ENCODE measurements at regions not wholly inside any gene's neighbourhood (a gene's known extent, or its start where the extent isn't known, plus 50 kb on each side); places are given as distances from the start of the nearest gene placed in this dataset.

DNA sequence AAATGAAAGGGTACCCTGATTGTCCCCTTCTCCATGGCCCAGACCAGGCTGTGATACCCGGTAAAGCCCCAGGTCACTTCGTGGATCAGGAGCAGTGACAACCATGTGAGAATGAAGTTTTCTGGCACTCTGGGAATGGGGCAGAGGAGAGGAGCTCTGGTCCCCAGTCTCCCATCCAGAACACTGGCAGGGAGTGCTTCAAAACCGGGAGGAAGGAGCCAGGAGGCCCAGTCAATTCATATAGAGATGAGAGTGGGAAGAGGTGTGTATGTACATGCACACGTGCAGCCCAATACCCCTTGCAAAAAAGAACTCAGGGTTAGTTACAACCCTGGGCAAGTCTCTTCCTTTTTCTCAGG lies 101.4 kb upstream of the TLE3 start:
- DNase-seq (ENCODE audit: extremely low spot score in 2 of 2), result no peak
- Histone ChIP-seq H3K9me3 (no peaks in the 10 kb centered on the region), H3K36me3 (no peaks in the 10 kb centered on the region), H3K4me1 (peaks cover 67% of the 10 kb centered on the region), H3K27me3 (no peaks in the 10 kb centered on the region), H3K4me3 (no peak overlapping the region), H3K27ac (no peak overlapping the region)
- TF ChIP-seq POLR2A (IDR thresholded peaks at IDR 0.05), result no peak
- TF ChIP-seq, protein P1, sequence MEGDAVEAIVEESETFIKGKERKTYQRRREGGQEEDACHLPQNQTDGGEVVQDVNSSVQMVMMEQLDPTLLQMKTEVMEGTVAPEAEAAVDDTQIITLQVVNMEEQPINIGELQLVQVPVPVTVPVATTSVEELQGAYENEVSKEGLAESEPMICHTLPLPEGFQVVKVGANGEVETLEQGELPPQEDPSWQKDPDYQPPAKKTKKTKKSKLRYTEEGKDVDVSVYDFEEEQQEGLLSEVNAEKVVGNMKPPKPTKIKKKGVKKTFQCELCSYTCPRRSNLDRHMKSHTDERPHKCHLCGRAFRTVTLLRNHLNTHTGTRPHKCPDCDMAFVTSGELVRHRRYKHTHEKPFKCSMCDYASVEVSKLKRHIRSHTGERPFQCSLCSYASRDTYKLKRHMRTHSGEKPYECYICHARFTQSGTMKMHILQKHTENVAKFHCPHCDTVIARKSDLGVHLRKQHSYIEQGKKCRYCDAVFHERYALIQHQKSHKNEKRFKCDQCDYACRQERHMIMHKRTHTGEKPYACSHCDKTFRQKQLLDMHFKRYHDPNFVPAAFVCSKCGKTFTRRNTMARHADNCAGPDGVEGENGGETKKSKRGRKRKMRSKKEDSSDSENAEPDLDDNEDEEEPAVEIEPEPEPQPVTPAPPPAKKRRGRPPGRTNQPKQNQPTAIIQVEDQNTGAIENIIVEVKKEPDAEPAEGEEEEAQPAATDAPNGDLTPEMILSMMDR (IDR thresholded peaks at IDR 0.05), result no peak
- TF ChIP-seq POLR2AphosphoS5 (IDR thresholded peaks at IDR 0.05; ENCODE audit: insufficient read depth in 1 of 2, low read depth in 1 of 2), result no peak
- intact Hi-C loops (cut with DNase I), result no loop called here

DNA sequence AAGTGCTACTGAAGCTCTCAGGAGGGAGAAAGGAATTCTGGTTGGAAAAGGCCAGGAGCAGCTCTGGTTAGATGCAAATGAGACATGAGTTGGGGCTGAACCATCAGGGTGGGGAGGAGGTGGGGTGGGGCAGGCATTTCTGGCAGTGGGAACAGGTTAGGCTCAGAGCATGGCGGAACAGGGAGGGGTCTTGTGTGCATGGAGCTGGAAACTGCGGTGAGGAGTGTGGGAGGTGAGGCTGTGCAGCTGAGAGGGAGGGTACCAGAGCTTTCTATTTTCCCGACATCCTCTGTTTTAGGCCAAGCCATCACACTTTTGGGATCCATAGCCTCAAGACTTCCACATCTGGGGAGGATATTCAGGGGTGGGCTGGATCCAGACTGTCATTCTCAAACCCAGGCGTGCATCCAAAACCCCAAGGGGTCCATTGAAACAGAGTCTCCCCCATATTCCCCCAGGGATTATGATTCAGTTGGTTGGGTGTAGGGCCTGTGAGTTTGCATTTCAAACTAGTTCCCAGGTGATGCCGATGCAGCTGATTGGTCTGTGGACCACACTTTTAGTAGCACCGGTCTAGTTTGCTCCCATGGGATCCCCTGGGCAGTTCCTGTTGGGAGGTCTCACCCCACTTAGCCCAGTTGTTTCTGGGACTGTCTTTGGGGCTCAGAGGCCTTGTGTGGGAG lies 100.9 kb upstream of the TLE3 start:
- Histone ChIP-seq H3K4me3 (no peak overlapping the region), H3K27ac (no peak overlapping the region), H3K36me3 (no peaks in the 10 kb centered on the region), H3K9me3 (no peaks in the 10 kb centered on the region), H3K4me1 (peaks cover 67% of the 10 kb centered on the region), H3K27me3 (no peaks in the 10 kb centered on the region)
- intact Hi-C loops (cut with DNase I), result no loop called here
- no peak for DNase-seq (ENCODE audit: extremely low spot score in 2 of 2)
- no peak for TF ChIP-seq POLR2AphosphoS5 (IDR thresholded peaks at IDR 0.05; ENCODE audit: insufficient read depth in 1 of 2, low read depth in 1 of 2)

DNA sequence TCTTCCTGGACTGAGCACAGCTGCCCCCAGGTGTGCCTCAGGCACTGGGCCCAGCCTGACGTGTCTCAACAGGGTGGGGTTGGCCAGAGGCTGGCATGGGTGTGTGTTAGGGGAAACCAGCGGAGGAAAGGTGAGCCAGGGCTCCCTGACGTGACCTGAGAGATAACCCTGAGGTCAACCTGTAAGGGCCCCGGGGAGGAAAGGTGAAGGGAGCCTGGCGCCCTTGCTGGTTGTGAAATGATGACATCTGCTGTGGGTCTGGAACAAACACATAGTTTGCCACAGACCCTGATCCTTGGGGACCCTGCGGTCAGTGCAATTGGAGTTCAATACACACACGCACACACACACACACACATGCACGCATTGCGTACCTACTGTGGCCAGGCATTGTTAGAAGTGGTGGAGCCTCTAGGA lies 100.2 kb upstream of the TLE3 start:
- no peak for DNase-seq (ENCODE audit: extremely low spot score in 2 of 2)
- intact Hi-C loops (cut with DNase I), result no loop called here
- TF ChIP-seq, protein P1 (IDR thresholded peaks at IDR 0.05), result no peak
- TF ChIP-seq POLR2A (IDR thresholded peaks at IDR 0.05) (no peak), POLR2AphosphoS5 (IDR thresholded peaks at IDR 0.05; ENCODE audit: insufficient read depth in 1 of 2, low read depth in 1 of 2) (no peak)
- no peak overlapping the region for H3K27ac ChIP-seq
- H3K36me3 ChIP-seq, result no peaks in the 10 kb centered on the region
- H3K4me3 ChIP-seq, result no peak overlapping the region
- H3K27me3 ChIP-seq, result no peaks in the 10 kb centered on the region
- H3K4me1 ChIP-seq, result peaks cover 65% of the 10 kb centered on the region
- H3K9me3 ChIP-seq, result no peaks in the 10 kb centered on the region

DNA sequence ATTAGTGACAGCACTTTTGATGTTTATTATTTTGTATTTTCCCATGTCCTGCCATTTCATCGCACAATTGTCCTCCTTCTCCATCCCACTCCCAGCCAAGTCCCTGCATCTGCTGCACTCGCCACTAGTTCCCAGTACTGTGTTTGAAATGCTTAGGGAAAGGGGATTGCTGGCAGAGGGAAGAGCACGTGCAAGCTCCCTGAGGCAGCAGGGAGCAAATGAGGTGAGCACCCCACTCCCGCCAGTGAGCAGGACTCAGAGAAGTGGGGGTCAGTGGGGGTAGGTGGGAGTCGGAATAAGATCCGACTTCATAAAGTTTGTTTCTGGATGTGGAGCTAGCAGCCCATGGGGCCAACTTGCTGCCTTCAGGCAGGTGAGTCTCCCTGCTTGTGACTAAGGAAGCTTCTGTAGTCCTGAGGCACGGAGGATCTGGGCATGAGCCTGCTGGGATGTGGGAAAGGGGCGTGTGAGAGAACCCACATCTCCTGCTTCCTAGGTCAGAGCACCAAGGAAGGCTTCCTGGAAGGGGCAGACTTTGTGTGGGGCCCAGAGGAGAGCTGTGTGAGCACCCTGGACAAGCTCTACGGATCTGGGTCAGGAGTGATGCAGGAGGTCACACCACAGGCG lies 99.7 kb upstream of the TLE3 start:
- Histone ChIP-seq H3K27ac (no peak overlapping the region), H3K4me3 (no peak overlapping the region), H3K27me3 (no peaks in the 10 kb centered on the region), H3K4me1 (peaks cover 65% of the 10 kb centered on the region), H3K36me3 (no peaks in the 10 kb centered on the region), H3K9me3 (no peaks in the 10 kb centered on the region)
- TF ChIP-seq, protein P1 (IDR thresholded peaks at IDR 0.05), result no peak
- intact Hi-C loops (cut with DNase I), result no loop called here
- no peak for DNase-seq (ENCODE audit: extremely low spot score in 2 of 2)

DNA sequence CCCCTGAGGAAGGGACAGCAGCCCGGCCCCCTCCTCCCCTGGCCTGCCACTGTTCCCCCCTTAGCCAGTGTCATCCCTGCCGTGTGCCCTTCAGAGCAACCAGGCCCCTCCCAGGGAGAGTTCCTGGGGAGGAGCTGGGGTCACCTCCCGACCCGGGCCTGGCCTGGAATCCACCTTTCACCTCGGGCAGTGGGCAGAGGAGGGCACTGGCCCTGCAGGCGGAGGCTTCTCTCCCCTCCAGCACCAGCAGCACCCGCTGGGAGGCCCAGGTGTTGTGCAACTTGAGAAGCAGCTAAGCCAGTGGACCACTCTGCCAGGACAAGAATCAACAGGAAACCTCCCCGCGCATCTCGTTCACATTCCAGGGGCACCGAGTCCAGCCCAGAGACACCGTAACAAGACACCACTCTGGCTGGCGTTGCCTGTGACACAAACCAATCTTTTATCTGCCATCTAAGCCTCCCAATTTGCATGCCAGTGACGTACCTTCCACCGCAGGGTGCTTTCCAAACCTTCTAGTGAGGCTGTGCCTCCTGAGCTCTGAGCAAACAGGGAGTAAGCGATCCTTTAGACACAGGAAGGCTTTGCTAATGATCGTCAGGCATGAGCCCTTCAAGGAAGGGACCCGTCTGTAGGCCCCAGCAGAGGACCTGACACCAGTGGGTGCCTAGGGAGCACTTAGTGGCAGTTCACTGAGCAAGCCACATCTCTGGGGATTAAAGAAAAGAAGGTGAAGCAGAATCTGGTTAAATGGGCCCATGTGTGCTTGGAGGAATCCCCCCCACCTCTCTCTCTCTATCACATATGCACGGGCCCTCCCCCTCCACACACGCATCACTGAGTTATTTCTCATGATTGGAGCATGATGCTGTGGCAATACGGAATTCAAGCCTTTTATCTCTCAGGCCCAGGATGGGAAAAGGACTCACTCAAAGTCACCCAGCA lies 98.9 kb upstream of the TLE3 start:
- Histone ChIP-seq H3K36me3 (no peaks in the 10 kb centered on the region), H3K4me3 (no peak overlapping the region), H3K27me3 (no peaks in the 10 kb centered on the region), H3K27ac (peak overlapping the region; percentile 56), H3K4me1 (peaks cover 65% of the 10 kb centered on the region), H3K9me3 (no peaks in the 10 kb centered on the region)
- intact Hi-C loops (cut with DNase I), result no loop called here
- peak in 1 of 2 donors; percentile 94 for DNase-seq (ENCODE audit: extremely low spot score in 2 of 2)
- TF ChIP-seq, protein P1 (IDR thresholded peaks at IDR 0.05), result no peak
- no peak for TF ChIP-seq POLR2A (IDR thresholded peaks at IDR 0.05)
- TF ChIP-seq POLR2AphosphoS5 (IDR thresholded peaks at IDR 0.05; ENCODE audit: insufficient read depth in 1 of 2, low read depth in 1 of 2), result no peak
